GM12874 (cell line): ENCODE measurements at regions not wholly inside any gene's neighbourhood (a gene's known extent, or its start where the extent isn't known, plus 50 kb on each side); places are given as distances from the start of the nearest gene placed in this dataset.
A peak's percentile ranks its signal among the peaks of the same experiment; 100 is the strongest.

Experiments used
- CTCF ChIP-seq: IDR thresholded peaks from 2 replicates; pipeline ENCODE4 v1.5.1; 2011; ENCODE audit warnings: low read depth, mild to moderate bottlenecking, control low read depth, low read length, moderate library complexity; ENCODE audit not compliant: insufficient read depth

- no peak for TF ChIP-seq CTCF
Observed at GRCh38 chr5:102582696-102583095, 83.9 kb upstream of the SLCO6A1 start.

GRCh38 chr5:102583276-102584124 lies 84.7 kb upstream of the SLCO6A1 start:
- TF ChIP-seq CTCF, result peak; percentile 7; the same call in 1 of the 2 replicates

GRCh38 chr5:102589661-102590060 lies 90.9 kb upstream of the SLCO6A1 start:
- no peak for TF ChIP-seq CTCF

- TF ChIP-seq CTCF, result no peak
Observed at GRCh38 chr5:102590467-102590866, 91.7 kb upstream of the SLCO6A1 start.

GRCh38 chr5:102591650-102592049 lies 92.8 kb upstream of the SLCO6A1 start:
- TF ChIP-seq CTCF, result no peak

- no peak for TF ChIP-seq CTCF
Observed at GRCh38 chr5:102594192-102594591, 95.4 kb upstream of the SLCO6A1 start.

GRCh38 chr5:102595332-102595731 lies 96.5 kb upstream of the SLCO6A1 start:
- no peak for TF ChIP-seq CTCF

- no peak for TF ChIP-seq CTCF
Observed at GRCh38 chr5:102596113-102596512, 97.3 kb upstream of the SLCO6A1 start.
